GM23338 (cell line): ENCODE measurements at regions not wholly inside any gene's neighbourhood (a gene's known extent, or its start where the extent isn't known, plus 50 kb on each side); places are given as distances from the start of the nearest gene placed in this dataset.

Experiments used
- ATAC-seq: fragments of 200-7000 bp; cut with Tn5 transposase; 3 replicates; pipeline ENCODE4 v1.9.1; 2020
- DNase-seq: peaks from one replicate; pipeline ENCODE4 v3.0.0-alpha.2; 2015; ENCODE audit warnings: low spot score
- H2AFZ ChIP-seq: fragments of 200-600 bp; sonication (generic); 2 replicates; pipeline ENCODE4 v1.8.0; 2016; ENCODE audit warnings: antibody characterized with exemption, mild to moderate bottlenecking, moderate library complexity
- H3F3A ChIP-seq: fragments of 200-600 bp; sonication (generic); replicated peaks from 2 replicates; pipeline ENCODE4 v1.8.0; 2017; ENCODE audit warnings: antibody characterized with exemption, mixed run types, low read depth
- H3K27ac ChIP-seq: fragments of 200-600 bp; sonication (generic); 2 replicates; pipeline ENCODE4 v1.6.1; 2016; ENCODE audit warnings: low read depth
- H3K27me3 ChIP-seq: fragments of 200-600 bp; sonication (generic); 2 replicates; pipeline ENCODE4 v1.8.0; 2016; ENCODE audit warnings: mild to moderate bottlenecking, mixed run types, moderate library complexity; ENCODE audit not compliant: insufficient read depth
- H3K36me3 ChIP-seq: fragments of 200-600 bp; sonication (generic); 2 replicates; pipeline ENCODE4 v1.8.0; 2016; ENCODE audit warnings: mild to moderate bottlenecking; ENCODE audit not compliant: insufficient read depth
- H3K4me1 ChIP-seq: fragments of 200-600 bp; sonication (generic); 2 replicates; pipeline ENCODE4 v1.8.0; 2016; ENCODE audit warnings: mild to moderate bottlenecking, moderate library complexity; ENCODE audit not compliant: insufficient read depth
- H3K4me2 ChIP-seq: fragments of 200-600 bp; sonication (generic); 2 replicates; pipeline ENCODE4 v1.7.1; 2017; ENCODE audit warnings: mixed run types
- H3K4me3 ChIP-seq: fragments of 200-600 bp; sonication (generic); 2 replicates; pipeline ENCODE4 v1.6.1; 2016; ENCODE audit warnings: mixed run types
- H3K79me2 ChIP-seq: fragments of 200-600 bp; sonication (generic); replicated peaks from 2 replicates; pipeline ENCODE4 v1.8.0; 2017; ENCODE audit warnings: mild to moderate bottlenecking; ENCODE audit not compliant: insufficient read depth
- H3K9me2 ChIP-seq: fragments of 200-600 bp; sonication (generic); 2 replicates; pipeline ENCODE4 v1.8.0; 2017; ENCODE audit not compliant: insufficient read depth
- H4K20me1 ChIP-seq: fragments of 200-600 bp; sonication (generic); replicated peaks from 2 replicates; pipeline ENCODE4 v1.8.0; 2017; ENCODE audit warnings: mild to moderate bottlenecking; ENCODE audit not compliant: insufficient read depth
- H3K27ac Mint-ChIP-seq: 2 replicates; pipeline ENCODE4 v1.8.0; 2020; ENCODE audit warnings: inconsistent platforms, mild to moderate bottlenecking, moderate library complexity, mixed read lengths
- H3K27me3 Mint-ChIP-seq: 3 replicates; pipeline ENCODE4 v1.8.0; 2022; ENCODE audit warnings: low read depth, mild to moderate bottlenecking, moderate library complexity, mixed read lengths, inconsistent platforms; ENCODE audit not compliant: insufficient read depth, poor library complexity
- H3K36me3 Mint-ChIP-seq: 3 replicates; pipeline ENCODE4 v1.8.0; 2021; ENCODE audit warnings: low read depth, mild to moderate bottlenecking, inconsistent platforms, moderate library complexity, mixed read lengths
- H3K4me1 Mint-ChIP-seq: 3 replicates; pipeline ENCODE4 v1.8.0; 2020; ENCODE audit warnings: mild to moderate bottlenecking, inconsistent platforms, mixed read lengths
- H3K4me3 Mint-ChIP-seq: 3 replicates; pipeline ENCODE4 v1.8.0; 2021; ENCODE audit warnings: moderate library complexity, mild to moderate bottlenecking, inconsistent platforms, mixed read lengths
- H3K9me3 Mint-ChIP-seq: 3 replicates; pipeline ENCODE4 v1.8.0; 2020; ENCODE audit warnings: moderate library complexity, mild to moderate bottlenecking, inconsistent platforms, mixed read lengths
- CREB1 ChIP-seq: fragments of 250-450 bp; sonication (Bioruptor Pico); IDR thresholded peaks from 2 replicates; pipeline ENCODE4 v1.5.0; 2020; ENCODE audit warnings: low read depth, mild to moderate bottlenecking, moderate library complexity
- CTCF ChIP-seq, 2 experiments: fragments of 200-600 bp in 1 of 2; sonication (generic) in 1 of 2; conservative IDR thresholded peaks; 2 replicates each; pipeline versions ENCODE4 v1.5.1 to v1.6.1; 2016 to 2017; ENCODE audit warnings: antibody characterized with exemption in 2 of 2, low read depth in 2 of 2, mild to moderate bottlenecking in 2 of 2, moderate library complexity in 1 of 2
- ETS1 ChIP-seq: IDR thresholded peaks from 2 replicates; pipeline ENCODE4 v1.6.1; 2016; ENCODE audit warnings: antibody characterized with exemption
- EZH2 ChIP-seq: fragments of 200-600 bp; sonication (generic); IDR thresholded peaks from one replicate; pipeline ENCODE4 v1.8.0; 2017; ENCODE audit warnings: antibody characterized with exemption, mild to moderate bottlenecking, low read depth; ENCODE audit not compliant: unreplicated experiment
- EZH2phosphoT487 ChIP-seq: fragments of 200-600 bp; sonication (generic); IDR thresholded peaks from one replicate; pipeline ENCODE4 v1.8.1; 2018; ENCODE audit warnings: antibody characterized with exemption; ENCODE audit not compliant: unreplicated experiment
- JUNB ChIP-seq: IDR thresholded peaks from one replicate; pipeline ENCODE4 v1.6.1; 2016; ENCODE audit warnings: antibody characterized with exemption; ENCODE audit not compliant: unreplicated experiment
- NANOG ChIP-seq: IDR thresholded peaks from 2 replicates; pipeline ENCODE4 v1.6.1; 2016; ENCODE audit warnings: antibody characterized with exemption, borderline replicate concordance
- POLR2AphosphoS5 ChIP-seq: IDR thresholded peaks from 2 replicates; pipeline ENCODE4 v1.6.1; 2016; ENCODE audit warnings: antibody characterized with exemption, low read depth
- STAT1 ChIP-seq: IDR thresholded peaks from one replicate; pipeline ENCODE4 v1.6.1; 2016; ENCODE audit warnings: antibody characterized with exemption; ENCODE audit not compliant: unreplicated experiment
- ZNF114 ChIP-seq: fragments of 250-450 bp; sonication (Bioruptor Pico); IDR thresholded peaks from 2 replicates; pipeline ENCODE4 v1.5.0; 2020; ENCODE audit warnings: mild to moderate bottlenecking, moderate library complexity
- ZNF331 ChIP-seq: fragments of 250-450 bp; sonication (Bioruptor Pico); IDR thresholded peaks from 2 replicates; pipeline ENCODE4 v1.5.0; 2020; ENCODE audit warnings: low read depth, mild to moderate bottlenecking, moderate library complexity
- TF ChIP-seq, protein P1 (sequence below): IDR thresholded peaks from one replicate; pipeline ENCODE4 v1.6.1; 2018; ENCODE audit warnings: antibody characterized with exemption; ENCODE audit not compliant: unreplicated experiment
- TF ChIP-seq, protein P2 (sequence below): fragments of 250-450 bp; sonication (Bioruptor Pico); IDR thresholded peaks from 2 replicates; pipeline ENCODE4 v1.5.0; 2020; ENCODE audit warnings: mild to moderate bottlenecking, moderate library complexity

DNA sequence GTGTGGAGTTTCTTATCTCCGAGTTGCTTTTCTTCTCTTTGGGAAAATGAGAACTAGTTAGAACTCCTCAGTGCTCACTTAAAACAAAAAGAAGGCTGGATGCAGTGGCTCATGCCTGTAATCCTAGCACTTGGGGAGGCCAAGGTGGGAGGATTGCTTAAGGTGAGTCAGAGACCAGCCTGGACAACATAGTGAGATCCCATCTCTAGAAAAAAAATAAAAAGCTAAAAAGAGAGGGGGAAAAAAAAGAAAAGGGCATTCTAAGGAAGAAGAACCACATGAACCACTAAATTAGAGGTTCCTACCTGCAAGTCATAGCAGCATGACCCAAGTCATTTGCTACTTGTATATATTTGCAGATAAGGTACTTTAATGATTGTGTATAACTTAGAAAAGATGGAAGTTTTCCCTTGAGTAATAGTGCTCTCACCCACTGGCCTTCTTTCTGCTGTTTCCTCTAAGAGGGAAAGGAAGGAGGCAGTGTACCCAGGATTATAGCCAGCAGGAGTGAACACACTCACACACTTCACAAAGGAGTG lies 87.8 kb downstream of the CCDC71L start:
- Histone ChIP-seq H3K4me2 (no peak overlapping the region), H4K20me1 (no peaks in the 10 kb centered on the region), H3K27me3 (no peaks in the 10 kb centered on the region), H3K9me2 (peaks cover 9% of the 10 kb centered on the region), H3K27ac (no peak overlapping the region), H3K4me1 (no peaks in the 10 kb centered on the region), H3K4me3 (no peak overlapping the region), H3F3A (no peaks in the 10 kb centered on the region), H3K79me2 (no peaks in the 10 kb centered on the region), H2AFZ (no peak overlapping the region), H3K36me3 (no peaks in the 10 kb centered on the region)
- Mint-ChIP-seq H3K4me3 (no peak overlapping the region), H3K27ac (no peak overlapping the region), H3K4me1 (peaks cover 10% of the 10 kb centered on the region), H3K27me3 (peaks cover 3% of the 10 kb centered on the region), H3K36me3 (peaks cover 16% of the 10 kb centered on the region), H3K9me3 (peaks cover 14% of the 10 kb centered on the region)
- ATAC-seq (no peak), DNase-seq (no peak)
- TF ChIP-seq EZH2phosphoT487 (no peak), ZNF331 (CRISPR knock-in tag) (no peak), CREB1 (CRISPR knock-in tag) (no peak), CTCF (conservative IDR thresholded peaks at IDR 0.05; ENCODE audit: low read depth in 2 of 2) (no peak), ZNF114 (CRISPR knock-in tag) (no peak), ETS1 (no peak), STAT1 (no peak), JUNB (no peak), POLR2AphosphoS5 (no peak), NANOG (no peak), EZH2 (no peak)
- TF ChIP-seq, protein P1, sequence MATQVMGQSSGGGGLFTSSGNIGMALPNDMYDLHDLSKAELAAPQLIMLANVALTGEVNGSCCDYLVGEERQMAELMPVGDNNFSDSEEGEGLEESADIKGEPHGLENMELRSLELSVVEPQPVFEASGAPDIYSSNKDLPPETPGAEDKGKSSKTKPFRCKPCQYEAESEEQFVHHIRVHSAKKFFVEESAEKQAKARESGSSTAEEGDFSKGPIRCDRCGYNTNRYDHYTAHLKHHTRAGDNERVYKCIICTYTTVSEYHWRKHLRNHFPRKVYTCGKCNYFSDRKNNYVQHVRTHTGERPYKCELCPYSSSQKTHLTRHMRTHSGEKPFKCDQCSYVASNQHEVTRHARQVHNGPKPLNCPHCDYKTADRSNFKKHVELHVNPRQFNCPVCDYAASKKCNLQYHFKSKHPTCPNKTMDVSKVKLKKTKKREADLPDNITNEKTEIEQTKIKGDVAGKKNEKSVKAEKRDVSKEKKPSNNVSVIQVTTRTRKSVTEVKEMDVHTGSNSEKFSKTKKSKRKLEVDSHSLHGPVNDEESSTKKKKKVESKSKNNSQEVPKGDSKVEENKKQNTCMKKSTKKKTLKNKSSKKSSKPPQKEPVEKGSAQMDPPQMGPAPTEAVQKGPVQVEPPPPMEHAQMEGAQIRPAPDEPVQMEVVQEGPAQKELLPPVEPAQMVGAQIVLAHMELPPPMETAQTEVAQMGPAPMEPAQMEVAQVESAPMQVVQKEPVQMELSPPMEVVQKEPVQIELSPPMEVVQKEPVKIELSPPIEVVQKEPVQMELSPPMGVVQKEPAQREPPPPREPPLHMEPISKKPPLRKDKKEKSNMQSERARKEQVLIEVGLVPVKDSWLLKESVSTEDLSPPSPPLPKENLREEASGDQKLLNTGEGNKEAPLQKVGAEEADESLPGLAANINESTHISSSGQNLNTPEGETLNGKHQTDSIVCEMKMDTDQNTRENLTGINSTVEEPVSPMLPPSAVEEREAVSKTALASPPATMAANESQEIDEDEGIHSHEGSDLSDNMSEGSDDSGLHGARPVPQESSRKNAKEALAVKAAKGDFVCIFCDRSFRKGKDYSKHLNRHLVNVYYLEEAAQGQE: no peak
- TF ChIP-seq, protein P2, sequence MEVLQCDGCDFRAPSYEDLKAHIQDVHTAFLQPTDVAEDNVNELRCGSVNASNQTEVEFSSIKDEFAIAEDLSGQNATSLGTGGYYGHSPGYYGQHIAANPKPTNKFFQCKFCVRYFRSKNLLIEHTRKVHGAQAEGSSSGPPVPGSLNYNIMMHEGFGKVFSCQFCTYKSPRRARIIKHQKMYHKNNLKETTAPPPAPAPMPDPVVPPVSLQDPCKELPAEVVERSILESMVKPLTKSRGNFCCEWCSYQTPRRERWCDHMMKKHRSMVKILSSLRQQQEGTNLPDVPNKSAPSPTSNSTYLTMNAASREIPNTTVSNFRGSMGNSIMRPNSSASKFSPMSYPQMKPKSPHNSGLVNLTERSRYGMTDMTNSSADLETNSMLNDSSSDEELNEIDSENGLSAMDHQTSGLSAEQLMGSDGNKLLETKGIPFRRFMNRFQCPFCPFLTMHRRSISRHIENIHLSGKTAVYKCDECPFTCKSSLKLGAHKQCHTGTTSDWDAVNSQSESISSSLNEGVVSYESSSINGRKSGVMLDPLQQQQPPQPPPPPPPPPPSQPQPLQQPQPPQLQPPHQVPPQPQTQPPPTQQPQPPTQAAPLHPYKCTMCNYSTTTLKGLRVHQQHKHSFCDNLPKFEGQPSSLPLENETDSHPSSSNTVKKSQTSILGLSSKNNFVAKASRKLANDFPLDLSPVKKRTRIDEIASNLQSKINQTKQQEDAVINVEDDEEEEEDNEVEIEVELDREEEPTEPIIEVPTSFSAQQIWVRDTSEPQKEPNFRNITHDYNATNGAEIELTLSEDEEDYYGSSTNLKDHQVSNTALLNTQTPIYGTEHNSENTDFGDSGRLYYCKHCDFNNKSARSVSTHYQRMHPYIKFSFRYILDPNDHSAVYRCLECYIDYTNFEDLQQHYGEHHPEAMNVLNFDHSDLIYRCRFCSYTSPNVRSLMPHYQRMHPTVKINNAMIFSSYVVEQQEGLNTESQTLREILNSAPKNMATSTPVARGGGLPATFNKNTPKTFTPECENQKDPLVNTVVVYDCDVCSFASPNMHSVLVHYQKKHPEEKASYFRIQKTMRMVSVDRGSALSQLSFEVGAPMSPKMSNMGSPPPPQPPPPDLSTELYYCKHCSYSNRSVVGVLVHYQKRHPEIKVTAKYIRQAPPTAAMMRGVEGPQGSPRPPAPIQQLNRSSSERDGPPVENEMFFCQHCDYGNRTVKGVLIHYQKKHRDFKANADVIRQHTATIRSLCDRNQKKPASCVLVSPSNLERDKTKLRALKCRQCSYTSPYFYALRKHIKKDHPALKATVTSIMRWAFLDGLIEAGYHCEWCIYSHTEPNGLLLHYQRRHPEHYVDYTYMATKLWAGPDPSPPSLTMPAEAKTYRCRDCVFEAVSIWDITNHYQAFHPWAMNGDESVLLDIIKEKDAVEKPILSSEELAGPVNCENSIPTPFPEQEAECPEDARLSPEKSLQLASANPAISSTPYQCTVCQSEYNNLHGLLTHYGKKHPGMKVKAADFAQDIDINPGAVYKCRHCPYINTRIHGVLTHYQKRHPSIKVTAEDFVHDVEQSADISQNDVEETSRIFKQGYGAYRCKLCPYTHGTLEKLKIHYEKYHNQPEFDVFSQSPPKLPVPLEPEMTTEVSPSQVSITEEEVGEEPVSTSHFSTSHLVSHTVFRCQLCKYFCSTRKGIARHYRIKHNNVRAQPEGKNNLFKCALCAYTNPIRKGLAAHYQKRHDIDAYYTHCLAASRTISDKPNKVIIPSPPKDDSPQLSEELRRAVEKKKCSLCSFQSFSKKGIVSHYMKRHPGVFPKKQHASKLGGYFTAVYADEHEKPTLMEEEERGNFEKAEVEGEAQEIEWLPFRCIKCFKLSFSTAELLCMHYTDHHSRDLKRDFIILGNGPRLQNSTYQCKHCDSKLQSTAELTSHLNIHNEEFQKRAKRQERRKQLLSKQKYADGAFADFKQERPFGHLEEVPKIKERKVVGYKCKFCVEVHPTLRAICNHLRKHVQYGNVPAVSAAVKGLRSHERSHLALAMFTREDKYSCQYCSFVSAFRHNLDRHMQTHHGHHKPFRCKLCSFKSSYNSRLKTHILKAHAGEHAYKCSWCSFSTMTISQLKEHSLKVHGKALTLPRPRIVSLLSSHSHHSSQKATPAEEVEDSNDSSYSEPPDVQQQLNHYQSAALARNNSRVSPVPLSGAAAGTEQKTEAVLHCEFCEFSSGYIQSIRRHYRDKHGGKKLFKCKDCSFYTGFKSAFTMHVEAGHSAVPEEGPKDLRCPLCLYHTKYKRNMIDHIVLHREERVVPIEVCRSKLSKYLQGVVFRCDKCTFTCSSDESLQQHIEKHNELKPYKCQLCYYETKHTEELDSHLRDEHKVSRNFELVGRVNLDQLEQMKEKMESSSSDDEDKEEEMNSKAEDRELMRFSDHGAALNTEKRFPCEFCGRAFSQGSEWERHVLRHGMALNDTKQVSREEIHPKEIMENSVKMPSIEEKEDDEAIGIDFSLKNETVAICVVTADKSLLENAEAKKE (CRISPR knock-in tag): no peak
